C4-2B (cell line): ENCODE measurements at regions not wholly inside any gene's neighbourhood (a gene's known extent, or its start where the extent isn't known, plus 50 kb on each side); places are given as distances from the start of the nearest gene placed in this dataset.
"Not testable (repeated sequence)": the region's sequence is repeated elsewhere in the genome, so short reads cannot be mapped to it uniquely, and the experiment has no call there.

Experiments used
- H3K27ac ChIP-seq: fragments of 450-650 bp; 2 replicates; pipeline ENCODE4 v1.5.1; 2017
- ZFX ChIP-seq: fragments of 450-650 bp; IDR thresholded peaks from 2 replicates; pipeline ENCODE4 v1.6.1; 2017
- TF ChIP-seq, protein P1 (sequence below): fragments of 450-650 bp; conservative IDR thresholded peaks from 2 replicates; pipeline ENCODE4 v1.5.1; 2017; ENCODE audit warnings: mild to moderate bottlenecking

DNA sequence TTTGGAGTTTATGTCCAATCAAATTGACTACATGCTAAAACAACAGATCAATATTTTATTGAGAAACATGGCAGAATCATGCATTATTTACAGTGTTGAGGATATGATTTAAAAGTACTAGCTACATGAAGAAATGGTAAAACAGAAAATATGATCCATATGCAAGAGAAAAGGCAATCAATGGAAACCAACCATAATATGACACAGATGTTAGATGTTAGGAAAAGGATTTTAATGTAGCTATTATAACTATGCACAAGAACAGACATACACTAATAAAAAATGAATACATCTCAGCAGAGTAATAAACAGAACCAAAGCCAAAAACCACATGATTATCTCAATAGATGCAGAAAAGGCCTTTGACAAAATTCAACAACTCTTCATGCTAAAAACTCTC lies 166.2 kb upstream of the CACNA2D1 start:
- no peak overlapping the region for H3K27ac ChIP-seq
- TF ChIP-seq, protein P1, sequence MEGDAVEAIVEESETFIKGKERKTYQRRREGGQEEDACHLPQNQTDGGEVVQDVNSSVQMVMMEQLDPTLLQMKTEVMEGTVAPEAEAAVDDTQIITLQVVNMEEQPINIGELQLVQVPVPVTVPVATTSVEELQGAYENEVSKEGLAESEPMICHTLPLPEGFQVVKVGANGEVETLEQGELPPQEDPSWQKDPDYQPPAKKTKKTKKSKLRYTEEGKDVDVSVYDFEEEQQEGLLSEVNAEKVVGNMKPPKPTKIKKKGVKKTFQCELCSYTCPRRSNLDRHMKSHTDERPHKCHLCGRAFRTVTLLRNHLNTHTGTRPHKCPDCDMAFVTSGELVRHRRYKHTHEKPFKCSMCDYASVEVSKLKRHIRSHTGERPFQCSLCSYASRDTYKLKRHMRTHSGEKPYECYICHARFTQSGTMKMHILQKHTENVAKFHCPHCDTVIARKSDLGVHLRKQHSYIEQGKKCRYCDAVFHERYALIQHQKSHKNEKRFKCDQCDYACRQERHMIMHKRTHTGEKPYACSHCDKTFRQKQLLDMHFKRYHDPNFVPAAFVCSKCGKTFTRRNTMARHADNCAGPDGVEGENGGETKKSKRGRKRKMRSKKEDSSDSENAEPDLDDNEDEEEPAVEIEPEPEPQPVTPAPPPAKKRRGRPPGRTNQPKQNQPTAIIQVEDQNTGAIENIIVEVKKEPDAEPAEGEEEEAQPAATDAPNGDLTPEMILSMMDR: no peak
- TF ChIP-seq ZFX: no peak

DNA sequence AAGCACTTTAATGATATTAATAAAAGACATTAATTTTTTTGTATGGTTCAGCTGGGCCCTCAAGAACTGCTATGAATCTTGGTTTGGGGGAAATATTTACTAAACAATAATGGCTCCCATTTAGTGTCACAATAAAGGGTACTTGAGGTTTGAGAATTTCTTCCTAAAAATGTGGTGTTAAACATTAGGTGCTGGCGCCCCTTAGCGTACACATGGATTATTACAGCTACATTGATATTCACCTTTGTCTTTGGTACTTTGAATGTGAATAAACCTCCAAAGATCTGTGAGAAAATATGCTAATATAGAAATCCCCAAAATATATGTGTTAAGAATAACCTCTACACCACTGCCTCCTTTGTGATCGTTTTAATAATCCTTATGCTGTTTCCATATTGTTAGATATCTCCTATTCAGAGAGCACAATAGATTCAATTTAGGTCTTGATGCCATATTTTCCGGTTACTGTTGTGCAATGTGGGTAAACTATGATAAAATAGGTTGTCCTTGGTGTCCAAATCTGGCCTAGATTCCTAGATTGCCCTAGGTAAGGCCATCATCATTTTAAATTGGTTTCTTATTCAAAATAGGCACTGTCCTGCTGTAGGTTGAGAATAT lies 161.8 kb upstream of the CACNA2D1 start:
- TF ChIP-seq ZFX: no peak
- TF ChIP-seq, protein P1: peak; percentile 93

DNA sequence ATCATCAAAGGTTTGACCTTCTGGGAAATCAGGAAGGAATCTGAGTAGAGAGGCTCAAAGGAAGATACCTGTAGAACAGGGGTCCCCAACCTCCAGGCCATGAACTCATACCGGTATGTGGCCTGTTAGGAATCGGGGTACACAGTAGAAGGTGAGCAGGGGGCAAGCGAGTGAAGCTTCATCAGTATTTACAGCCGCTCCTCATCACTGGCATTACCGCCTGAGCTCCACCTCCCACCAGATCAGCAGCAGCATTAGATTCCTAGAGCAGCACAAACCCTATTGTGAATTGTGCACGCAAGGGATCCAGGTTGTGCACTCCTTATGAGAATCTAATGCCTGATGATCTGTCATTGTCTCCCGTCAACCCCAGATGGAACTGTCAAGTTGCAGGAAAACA lies 158.5 kb upstream of the CACNA2D1 start:
- H3K27ac ChIP-seq: no peak overlapping the region
- TF ChIP-seq, protein P1: no peak
- no peak for TF ChIP-seq ZFX

More for the DNA sequence above, 161.8 kb upstream of the CACNA2D1 start:
- H3K27ac ChIP-seq: no peak overlapping the region

DNA sequence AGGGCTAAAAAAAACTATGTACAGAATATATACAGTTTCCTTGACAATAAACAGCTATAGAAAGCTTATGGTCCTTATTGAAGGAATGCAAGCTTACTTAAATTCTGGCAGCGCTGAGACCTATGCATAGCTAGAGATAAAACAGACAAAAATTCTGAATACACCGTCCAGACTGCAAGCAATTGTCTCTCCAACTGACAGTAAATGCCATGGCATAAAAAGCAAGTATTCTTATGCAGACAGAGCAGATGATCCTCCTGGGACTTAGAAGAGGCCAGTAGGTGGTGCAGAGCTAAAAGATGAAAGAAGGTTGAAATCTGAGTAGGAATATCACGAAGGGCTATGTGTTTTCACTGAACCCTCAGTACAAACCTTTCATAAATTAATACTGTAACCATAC lies 157.0 kb upstream of the CACNA2D1 start:
- TF ChIP-seq ZFX: no peak
- TF ChIP-seq, protein P1: peak; percentile 15
- no peak overlapping the region for H3K27ac ChIP-seq

DNA sequence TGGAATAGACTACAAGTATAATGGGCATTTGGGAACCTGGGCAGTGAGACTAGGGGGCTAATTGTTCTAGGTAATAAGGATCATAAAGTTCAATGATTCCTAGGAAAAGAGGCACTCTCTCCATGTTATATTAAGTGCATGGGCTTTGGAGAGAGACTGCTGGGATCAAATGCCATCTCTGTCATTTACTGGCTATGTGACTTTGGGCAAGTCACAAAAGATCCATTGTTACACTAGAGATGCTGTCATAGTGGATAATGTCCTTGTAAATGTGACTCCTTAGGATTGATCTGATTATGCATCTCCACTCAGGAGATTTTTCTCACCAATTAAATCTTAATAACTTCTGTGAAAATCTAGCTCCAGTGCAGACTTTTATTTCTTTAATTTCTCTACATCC lies 156.3 kb upstream of the CACNA2D1 start:
- H3K27ac ChIP-seq: no peak overlapping the region
- TF ChIP-seq, protein P1: no peak

DNA sequence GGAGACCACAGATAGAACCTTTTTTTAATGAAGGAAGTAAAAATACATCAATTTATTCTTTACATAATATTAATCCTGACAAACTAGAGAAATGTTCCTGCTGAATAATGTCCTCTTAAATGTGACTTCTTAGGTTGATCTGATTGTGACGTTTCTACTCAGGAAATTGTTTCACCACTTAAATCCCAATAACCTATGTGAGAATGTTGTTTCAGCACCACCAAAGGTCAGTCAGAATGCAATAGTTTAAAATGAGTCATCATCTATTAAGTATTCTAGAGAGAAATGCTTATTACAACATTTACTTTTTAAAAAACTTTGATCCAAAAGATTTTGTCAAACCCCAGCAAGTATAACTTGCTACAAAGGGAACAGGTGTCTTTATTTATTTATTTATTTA lies 155.4 kb upstream of the CACNA2D1 start:
- no peak overlapping the region for H3K27ac ChIP-seq
- no peak for TF ChIP-seq ZFX
- TF ChIP-seq, protein P1: no peak

DNA sequence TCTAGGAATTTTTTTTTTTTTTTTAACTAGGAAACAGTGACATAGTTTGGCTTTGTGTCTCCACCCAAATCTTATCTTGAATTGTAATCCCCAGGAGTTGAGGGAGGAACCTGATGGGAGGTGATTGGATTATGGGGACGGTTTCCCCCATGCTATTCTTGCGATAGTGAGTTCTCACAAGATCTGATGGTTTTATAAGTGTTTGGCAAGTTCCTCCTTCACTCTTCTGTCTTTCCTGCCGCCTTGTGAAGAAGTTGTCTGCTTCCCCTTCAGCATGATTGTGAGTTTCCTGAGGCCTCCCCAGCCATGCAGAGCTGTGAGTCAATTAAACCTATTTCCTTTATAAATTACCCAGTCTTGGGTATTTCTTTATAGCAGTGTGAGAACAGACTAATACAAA lies 152.2 kb upstream of the CACNA2D1 start:
- not testable (repeated sequence) for H3K27ac ChIP-seq

DNA sequence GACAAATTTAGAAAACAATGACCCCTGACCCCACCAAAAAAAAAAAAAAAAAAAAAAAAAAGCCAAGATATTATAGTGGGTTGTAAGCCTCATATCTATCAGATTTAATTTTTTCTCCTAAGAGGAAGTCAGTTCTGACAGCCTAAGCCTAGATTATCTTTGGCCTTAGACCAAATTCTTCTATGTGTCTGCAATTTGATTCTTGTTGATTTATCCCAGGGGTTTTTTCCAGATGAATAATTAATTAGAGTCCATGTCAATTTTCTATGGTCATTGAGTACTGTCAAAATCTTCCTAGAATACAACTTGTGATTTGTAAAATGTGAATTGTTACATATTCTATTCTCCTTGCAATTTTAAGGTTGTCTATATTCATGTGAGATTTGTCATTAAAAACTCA lies 151.6 kb upstream of the CACNA2D1 start:
- H3K27ac ChIP-seq: no peak overlapping the region
- TF ChIP-seq, protein P1: no peak
- no peak for TF ChIP-seq ZFX
